ENCODE measurements at regions not wholly inside any gene's neighbourhood (a gene's known extent, or its start where the extent isn't known, plus 50 kb on each side); places are given as distances from the start of the nearest gene placed in this dataset.

GRCh38 chrX:52585892-52586291 lies 68.8 kb downstream of the SSX7 start:
- Histone ChIP-seq H3K27ac (ENCODE audit: control insufficient read depth, insufficient read depth) (no peak overlapping the region), H3K4me1 (ENCODE audit: control insufficient read depth, insufficient read depth, low read length) (no peaks in the 10 kb centered on the region), H2AFZ (ENCODE audit: control insufficient read depth, low read depth, low read length) (no peak overlapping the region), H3K9me3 (replicated peaks; ENCODE audit: control insufficient read depth, insufficient read depth, low read length) (no peaks in the 10 kb centered on the region), H4K20me1 (ENCODE audit: control insufficient read depth, insufficient read depth) (no peaks in the 10 kb centered on the region), H3K9ac (ENCODE audit: control insufficient read depth, insufficient read depth, low read length) (no peak overlapping the region), H3K4me2 (ENCODE audit: control insufficient read depth, insufficient read depth) (no peak overlapping the region), H3K4me3 (no peak overlapping the region), H3K36me3 (ENCODE audit: control insufficient read depth in 2 of 2, insufficient read depth in 2 of 2, low read length in 1 of 2) (no peaks in the 10 kb centered on the region), H3K79me2 (ENCODE audit: control insufficient read depth, insufficient read depth, low read length) (no peaks in the 10 kb centered on the region), H3K27me3 (replicated peaks in 1 of 2; ENCODE audit: control insufficient read depth in 2 of 2, insufficient read depth in 2 of 2, low read length in 1 of 2) (no peaks in the 10 kb centered on the region)
- ChIA-PET SMC1A (ENCODE audit: uncharacterized antibody, unreplicated experiment) (no interaction called here), CTCF (no interaction called here), POLR2A (no interaction called here), RAD21 (ENCODE audit: unreplicated experiment) (no interaction called here)
- in situ Hi-C loops (cut with MboI) (loop anchor here (25.0 kb wide), 1 partner anchor 401 kb away; no protein-coding TSS in a partner anchor), intact Hi-C loops (cut with micrococcal nuclease; ENCODE audit: unreplicated experiment) (no loop called here)
- DNase-seq (ENCODE audit: low read depth, low spot score) (no peak), FAIRE-seq (no peak), ATAC-seq (no peak)
- BruUV-seq (replicated peaks): no TSS peak
- no peak for TF ChIP-seq CREB1 (IDR thresholded peaks at IDR 0.05; ENCODE audit: low read depth)
- no peak for TF ChIP-seq KAT2A (conservative IDR thresholded peaks at IDR 0.05; ENCODE audit: control insufficient read depth, low read depth, low read length)
- TF ChIP-seq STAT1 (conservative IDR thresholded peaks at IDR 0.05): no peak
- TF ChIP-seq CEBPB (IDR thresholded peaks at IDR 0.05; ENCODE audit: borderline replicate concordance in 1 of 2, low read depth in 2 of 2, low read length in 2 of 2): no peak
- TF ChIP-seq MYB (IDR thresholded peaks at IDR 0.05; ENCODE audit: borderline replicate concordance, low read depth, low read length): no peak
- TF ChIP-seq SIN3A (IDR thresholded peaks at IDR 0.05; ENCODE audit: low read depth, low read length): no peak
- no peak for TF ChIP-seq SMC3 (IDR thresholded peaks at IDR 0.05; ENCODE audit: borderline replicate concordance, low read length)
- TF ChIP-seq CHD1 (IDR thresholded peaks at IDR 0.05; ENCODE audit: low read depth, low read length): no peak
- TF ChIP-seq RB1 (IDR thresholded peaks at IDR 0.05; ENCODE audit: borderline replicate concordance): no peak
- no peak for TF ChIP-seq IRF4 (IDR thresholded peaks at IDR 0.05; ENCODE audit: low read depth, low read length)
- TF ChIP-seq BACH1 (IDR thresholded peaks at IDR 0.05; ENCODE audit: borderline replicate concordance): no peak
- no peak for TF ChIP-seq NFXL1 (IDR thresholded peaks at IDR 0.05; ENCODE audit: borderline replicate concordance)
- no peak for TF ChIP-seq ZZZ3 (IDR thresholded peaks at IDR 0.05; ENCODE audit: control insufficient read depth, insufficient read length, low read depth)
- TF ChIP-seq IKZF1 (conservative IDR thresholded peaks at IDR 0.05): no peak
- WGBS (ENCODE audit: insufficient coverage, insufficient replicate concordance, low lambda C conversion rate, missing lambda C conversion rate): 33% methylated on average over 3 of the region's 3 CpGs
